ENCODE measurements at regions not wholly inside any gene's neighbourhood (a gene's known extent, or its start where the extent isn't known, plus 50 kb on each side); places are given as distances from the start of the nearest gene placed in this dataset.

GRCh38 chr22:34160141-34160783, 240.0 kb upstream of the LARGE1 start:
- DNase-seq: no peak

DNA sequence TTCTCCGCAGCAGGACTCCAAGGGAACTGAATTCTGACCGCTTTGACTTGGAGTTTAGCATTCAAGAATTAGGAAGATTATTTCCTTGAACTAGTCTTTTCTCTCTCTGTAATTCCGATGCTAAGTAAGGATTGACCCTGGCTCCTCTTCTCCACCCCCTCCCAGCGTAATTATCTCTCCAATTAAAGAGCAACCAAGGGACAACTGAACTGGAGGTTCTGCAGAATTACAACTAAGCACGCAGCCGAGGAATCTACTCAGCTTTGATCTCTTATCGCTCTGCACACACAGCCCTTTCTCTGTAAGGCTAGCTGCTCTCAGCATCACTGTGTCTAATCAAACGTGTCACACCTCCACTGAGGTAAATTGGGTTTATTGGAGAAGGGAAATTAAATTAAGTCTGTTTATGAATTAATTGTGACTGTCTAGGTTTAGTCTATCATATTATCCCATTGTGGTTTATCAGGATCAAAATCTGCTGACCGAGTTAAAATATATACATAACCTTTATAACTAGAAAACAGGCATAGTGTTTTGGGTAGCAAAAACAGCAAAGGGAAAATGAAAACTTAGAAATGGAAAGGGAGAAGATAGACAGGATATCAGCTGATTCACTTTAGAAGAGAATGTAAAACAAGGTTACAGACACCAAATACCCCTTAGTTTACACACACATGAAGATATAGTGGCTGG, 241.3 kb upstream of the LARGE1 start:
- no peak for DNase-seq

- no peak for DNase-seq
Observed at GRCh38 chr22:34198976-34199375, 278.7 kb upstream of the LARGE1 start.

- no peak for DNase-seq
Observed at GRCh38 chr22:34210301-34210700, 290.0 kb upstream of the LARGE1 start.

DNA sequence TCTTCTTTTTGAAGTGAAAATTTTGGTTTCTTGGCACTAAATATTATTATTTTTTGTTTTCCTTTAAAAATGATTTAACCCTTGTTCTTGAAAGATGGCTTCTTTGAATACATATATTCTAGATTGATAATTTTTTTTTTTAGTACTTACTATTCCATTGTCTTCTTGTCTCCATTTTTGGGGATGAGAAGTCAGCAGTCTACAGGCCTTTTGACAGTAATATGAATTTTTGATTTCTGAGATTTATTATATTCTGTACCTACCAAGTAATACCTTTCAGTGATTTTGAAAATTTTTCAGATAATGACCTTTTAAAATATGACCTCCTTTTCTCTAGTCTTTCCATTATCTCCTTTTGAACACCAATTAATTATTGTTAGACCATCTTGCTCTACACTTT, 294.1 kb upstream of the LARGE1 start:
- DNase-seq: no peak

DNA sequence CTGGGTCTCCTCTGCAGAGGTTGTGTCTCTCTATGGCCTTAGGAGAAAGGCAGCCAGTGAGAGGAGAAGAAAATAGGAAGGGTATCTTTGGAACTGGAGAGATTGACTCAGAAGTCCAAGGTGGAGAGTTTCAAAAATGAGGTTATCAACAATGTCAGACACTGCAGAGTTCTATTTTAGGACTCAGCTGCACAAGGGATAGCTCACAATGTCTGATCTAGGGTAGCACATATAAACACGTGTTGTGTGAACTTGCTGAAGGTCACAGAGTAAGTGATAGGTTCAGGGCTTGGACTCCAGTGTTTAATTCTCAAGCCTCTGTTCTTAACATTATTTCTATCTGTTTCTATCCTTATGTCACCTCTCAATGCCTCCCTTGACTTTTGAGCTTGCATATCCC, 305.0 kb upstream of the LARGE1 start:
- DNase-seq: no peak

DNA sequence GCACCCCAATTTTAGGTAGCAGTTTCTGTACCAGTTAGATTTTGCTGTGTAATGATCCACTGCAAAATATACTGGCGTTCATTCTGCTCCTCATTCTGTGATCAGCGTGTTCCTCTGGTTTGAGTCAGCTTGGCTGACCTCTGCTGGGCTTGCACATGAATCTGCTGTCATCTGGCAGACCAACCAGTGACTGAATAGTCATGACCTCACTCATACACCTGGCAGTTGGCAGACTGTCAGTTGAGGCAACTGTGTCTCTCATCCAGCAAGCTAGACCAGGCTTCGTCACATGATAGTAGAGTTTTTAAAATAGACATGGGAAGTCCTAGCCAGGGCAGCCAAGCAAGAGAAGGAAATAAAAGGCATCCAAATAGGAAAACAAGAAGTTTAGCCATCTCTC, 316.3 kb upstream of the LARGE1 start:
- no peak for DNase-seq

- DNase-seq: no peak
Observed at GRCh38 chr22:34239421-34239820, 319.1 kb upstream of the LARGE1 start.

DNA sequence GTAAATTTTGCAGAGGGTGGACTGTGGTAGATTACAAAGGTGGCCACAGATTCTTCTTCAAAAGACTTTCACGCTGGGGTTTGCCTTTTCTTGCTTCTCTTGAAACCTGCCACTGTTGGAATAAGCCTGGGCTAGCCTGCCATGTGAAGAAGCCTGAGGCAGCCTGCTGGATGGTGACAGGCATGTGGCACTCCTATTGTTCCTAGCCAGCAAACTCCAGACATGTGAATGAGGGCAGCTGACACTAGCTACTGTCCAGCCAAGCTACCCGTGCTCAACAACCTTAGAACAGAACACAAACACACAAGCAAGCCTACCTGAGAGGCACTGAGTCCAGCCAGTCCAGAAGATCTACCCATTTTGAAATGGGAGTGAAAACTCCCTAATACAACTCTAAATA, 322.7 kb upstream of the LARGE1 start:
- no peak for DNase-seq

DNA sequence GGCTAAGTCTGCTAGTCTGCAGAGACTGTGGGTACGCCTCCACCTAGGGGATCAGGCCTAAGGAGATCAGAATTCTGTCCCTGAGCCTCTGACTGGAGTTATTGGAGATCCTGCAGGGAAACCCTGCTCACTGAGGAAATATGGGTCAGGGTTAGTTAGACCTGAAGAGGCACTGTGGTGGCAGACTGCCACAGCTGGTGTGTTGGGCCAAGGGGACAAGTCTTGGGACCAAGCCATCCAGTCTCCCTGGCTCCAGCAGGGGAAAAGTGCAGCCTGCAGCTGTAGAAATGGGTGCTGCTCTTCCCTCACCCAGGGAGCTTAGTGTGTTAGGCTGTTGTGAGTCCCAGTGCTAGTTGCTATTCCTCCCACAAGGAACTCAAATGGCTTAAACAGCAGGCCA, 334.8 kb upstream of the LARGE1 start:
- no peak for DNase-seq

DNA sequence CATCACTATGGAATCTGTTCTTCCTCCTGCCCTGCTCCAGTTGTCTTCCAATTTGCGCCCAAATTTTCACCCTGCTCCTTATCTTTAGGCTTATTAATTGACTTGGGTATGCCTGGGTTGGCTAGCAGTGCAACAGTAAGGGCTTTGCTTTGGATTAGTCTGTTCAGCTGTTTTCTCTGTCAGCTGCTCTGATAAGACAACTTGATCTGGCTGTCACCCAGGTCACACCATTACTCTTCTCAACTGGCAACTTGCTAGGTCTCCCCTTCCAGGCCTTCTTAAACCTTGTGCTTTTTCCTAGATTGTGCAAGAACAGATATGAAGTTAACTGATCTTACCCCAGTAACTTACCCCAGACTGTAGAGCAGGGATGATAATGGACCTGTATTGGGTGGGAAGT, 357.8 kb upstream of the LARGE1 start:
- DNase-seq: no peak

- no peak for DNase-seq
Observed at GRCh38 chr22:34281738-34282137, 361.5 kb upstream of the LARGE1 start.

GRCh38 chr22:34283844-34284243, 363.6 kb upstream of the LARGE1 start:
- no peak for DNase-seq

DNA sequence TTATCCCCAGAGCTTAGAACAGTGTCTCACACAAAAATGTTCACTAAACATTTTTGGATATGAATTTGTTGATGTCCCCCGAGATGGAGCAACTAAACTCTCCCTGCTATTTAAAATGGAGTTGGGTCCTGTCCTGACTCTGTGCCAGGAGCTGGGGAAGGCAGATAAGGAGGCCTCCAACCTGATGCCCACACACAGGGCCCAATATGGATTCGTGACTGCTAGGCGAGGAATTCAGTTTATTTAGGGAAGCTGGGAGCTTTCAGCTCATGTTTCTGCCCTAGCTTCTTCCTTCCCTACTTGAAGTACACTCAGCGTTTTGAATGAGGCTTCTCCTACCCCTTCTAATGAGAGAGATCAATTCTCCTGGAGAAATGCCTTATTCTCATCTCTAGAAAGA, 373.0 kb upstream of the LARGE1 start:
- no peak for DNase-seq

DNA sequence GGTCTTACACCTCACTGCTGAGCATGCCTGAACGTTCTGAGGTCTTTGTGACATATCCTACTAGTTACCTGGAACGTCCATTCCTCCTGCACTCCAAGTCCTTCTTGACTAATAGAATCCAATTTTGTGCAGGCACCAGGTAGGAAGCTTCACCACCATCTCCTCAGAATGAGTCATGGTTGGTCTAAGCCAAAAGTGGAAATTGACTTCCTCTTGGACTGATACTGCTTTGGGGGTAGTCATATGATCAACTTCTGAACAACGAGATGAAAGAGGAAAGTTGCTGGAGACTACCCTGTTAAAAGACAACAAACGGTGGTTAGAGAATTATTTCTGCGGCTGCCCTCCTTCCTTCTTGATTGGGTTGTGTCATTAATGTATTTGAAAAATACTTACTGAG, 374.2 kb upstream of the LARGE1 start:
- DNase-seq: no peak

GRCh38 chr22:34294986-34295385, 374.7 kb upstream of the LARGE1 start:
- DNase-seq: no peak

- no peak for DNase-seq
Observed at GRCh38 chr22:34296461-34296860, 376.2 kb upstream of the LARGE1 start.

DNA sequence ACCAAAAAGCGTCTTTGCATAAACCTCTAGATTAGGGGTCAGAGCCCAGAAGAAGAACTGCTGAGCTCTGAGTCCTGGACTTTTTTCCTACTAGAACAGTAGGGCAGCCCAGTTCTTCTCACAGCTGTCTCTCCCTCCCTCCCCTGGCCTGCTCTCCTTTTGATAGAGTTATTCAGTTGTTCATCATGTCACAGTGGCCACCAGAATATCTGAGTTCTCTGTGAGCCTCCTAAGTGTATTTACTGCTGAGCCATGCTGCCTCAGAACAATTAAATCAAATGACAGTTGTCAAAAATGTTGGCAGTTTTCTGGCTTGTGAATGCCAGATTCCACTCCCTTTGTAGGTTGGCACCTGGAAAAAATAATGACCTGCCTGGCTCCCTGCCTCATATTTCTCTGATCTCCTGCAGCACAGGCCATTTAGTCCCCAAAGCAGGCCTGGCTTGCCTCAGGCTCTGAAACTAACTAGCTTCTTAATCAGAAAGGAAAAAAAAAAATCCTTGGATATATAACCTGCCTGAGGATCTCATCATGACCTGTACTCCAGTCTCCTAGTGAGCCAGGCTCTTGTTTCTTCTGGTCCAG, 377.4 kb upstream of the LARGE1 start:
- DNase-seq: no peak

DNA sequence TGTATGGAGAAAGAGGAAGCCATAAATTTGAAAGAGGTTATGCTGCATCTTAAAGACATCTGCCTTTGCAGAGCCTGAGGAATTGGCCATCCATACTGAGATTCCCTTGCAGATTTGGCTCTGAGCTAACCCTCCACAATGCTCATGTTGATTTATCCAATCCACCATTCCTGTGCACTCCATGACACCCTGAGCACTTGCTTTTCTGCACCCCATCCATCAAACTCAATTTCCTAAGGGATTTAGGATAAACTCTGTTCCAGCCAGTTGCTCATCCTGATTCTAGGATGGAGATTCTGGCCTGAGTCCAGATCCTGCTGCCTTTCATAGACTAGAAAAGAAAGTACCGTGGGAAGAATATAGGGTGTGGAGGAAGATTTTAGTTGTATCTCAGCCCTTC, 379.2 kb upstream of the LARGE1 start:
- DNase-seq: no peak

DNA sequence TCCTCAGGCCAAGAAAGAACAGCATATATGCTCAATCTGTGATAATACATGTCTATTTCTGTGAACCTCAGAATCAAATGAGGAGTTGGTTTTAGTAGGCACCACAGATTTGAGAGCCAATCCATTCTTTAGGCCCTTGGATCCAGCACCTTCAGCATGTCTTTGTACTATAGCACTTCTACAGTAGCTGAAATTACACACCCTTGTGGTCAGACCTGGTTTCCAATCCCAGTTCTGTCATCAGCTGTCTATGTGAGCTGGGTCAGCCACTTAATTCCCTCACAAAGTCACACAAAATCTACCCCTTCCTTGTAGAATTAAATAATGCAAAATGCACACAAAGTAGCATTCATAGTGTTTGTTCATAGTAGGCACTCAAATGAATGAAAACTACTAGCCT, 381.3 kb upstream of the LARGE1 start:
- DNase-seq: no peak

DNA sequence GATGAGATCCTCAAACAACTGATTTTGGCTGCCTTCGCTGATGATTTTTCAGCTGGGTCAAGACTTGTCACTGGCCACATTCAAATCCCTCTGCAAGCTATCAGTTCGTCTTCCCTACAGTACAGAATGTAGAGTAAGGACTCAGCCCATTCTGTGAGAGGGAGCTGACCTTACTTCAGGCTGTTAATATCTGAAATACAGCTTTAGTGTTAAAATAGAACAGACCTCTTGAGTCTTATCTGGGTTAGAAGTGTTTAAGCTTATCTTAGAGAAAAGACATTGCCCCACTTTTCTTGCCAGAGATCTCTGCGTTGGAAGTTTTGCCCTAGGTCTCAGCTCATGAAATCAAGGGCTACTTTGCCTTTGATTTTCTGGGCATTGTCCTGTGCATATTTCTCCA, 383.4 kb upstream of the LARGE1 start:
- no peak for DNase-seq

DNA sequence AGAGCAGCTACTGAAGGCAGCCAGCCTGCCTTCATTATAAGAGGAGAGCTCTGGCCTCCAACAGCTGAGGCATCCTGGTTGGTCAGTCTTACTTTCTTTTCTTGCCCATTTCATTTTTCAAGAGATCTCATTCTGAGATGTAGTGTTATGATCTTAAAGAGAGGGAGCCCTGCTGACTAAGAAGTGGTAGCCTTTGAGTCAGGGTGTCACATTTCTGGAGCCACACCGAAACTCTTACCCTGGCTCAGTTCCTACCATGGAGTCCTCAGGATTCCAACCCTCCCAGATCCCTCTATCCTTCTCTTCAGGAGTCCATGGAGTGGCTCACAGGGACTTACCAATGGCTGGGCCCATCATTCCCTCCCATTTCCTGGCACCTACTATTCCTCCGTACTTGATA, 386.1 kb upstream of the LARGE1 start:
- no peak for DNase-seq

GRCh38 chr22:34308101-34308500, 387.8 kb upstream of the LARGE1 start:
- no peak for DNase-seq

DNA sequence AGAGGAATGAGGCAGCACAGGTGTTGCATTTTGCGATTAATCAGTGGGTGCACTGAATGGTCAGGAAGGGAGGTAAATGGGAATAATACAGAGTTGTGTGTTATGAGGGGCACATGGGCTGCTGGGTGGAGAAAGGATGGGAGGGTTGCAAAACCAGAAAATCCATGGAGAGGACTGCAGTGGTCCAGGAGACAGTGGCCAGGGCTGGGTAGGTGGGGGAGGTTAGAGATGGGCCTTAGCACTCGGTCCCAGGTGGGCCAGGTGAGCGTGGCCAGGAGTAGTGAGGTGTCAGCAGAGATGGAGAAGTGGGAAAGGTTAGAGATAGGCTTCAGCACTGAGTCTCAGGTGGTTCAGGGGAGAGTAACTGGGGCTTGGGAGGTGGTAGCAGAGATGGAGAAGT, 399.1 kb upstream of the LARGE1 start:
- DNase-seq: no peak

GRCh38 chr22:34324763-34325162, 404.5 kb upstream of the LARGE1 start:
- DNase-seq: no peak

Data from activated CD4-positive, alpha-beta T cell treated with anti-CD3 and anti-CD28 coated beads, Interleukin-2, amount 50 U/mL, for 16 hours (primary cell).